ENCODE measurements at regions not wholly inside any gene's neighbourhood (a gene's known extent, or its start where the extent isn't known, plus 50 kb on each side); places are given as distances from the start of the nearest gene placed in this dataset.

DNA sequence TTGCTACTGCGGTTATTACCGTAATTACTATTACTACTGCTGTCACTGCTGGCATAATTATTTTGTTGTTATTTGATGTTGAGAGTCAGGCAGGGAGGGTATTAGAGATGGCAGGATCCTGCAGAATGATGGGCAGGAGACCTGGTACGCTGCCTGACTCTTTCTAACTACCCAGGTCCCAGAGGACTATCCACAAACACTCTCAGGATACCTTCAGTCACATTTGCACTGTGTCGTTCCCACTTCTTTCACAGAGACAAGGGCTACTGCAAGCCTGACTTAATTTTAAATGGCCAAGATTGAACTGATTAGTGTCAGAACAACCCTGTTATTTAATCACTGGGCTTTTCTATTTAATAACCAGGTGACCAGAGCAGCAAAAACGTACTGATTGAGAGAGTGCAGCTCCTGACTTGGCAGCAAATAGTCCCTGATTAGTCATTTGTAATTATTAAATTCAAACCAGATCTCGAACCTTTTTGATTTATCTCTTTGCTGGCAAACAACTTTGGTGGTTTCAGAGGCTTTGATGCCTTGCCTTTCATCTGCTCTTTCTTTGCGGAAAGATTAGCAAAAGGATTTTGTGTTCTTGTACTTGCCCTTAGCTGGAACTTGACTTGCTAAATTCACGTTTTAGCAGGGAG, 88.8 kb upstream of the ARHGEF3 start:
- Histone ChIP-seq H3K9me3 (no peaks in the 10 kb centered on the region), H3K36me3 (ENCODE audit: low read depth, missing control alignments) (no peaks in the 10 kb centered on the region), H3K4me1 (peaks cover 17% of the 10 kb centered on the region), H3K27me3 (no peaks in the 10 kb centered on the region), H3K4me3 (no peak overlapping the region), H3K27ac (no peak overlapping the region)
- DNase-seq: no peak
- intact Hi-C loops (cut with DNase I; ENCODE audit: low total_unique reads): no loop called here
- WGBS, 2 donors: 54 to 55% methylated on average over 8 of the region's 8 CpGs
- no peak for TF ChIP-seq POLR2A (IDR thresholded peaks at IDR 0.05)
- TF ChIP-seq, protein P1, sequence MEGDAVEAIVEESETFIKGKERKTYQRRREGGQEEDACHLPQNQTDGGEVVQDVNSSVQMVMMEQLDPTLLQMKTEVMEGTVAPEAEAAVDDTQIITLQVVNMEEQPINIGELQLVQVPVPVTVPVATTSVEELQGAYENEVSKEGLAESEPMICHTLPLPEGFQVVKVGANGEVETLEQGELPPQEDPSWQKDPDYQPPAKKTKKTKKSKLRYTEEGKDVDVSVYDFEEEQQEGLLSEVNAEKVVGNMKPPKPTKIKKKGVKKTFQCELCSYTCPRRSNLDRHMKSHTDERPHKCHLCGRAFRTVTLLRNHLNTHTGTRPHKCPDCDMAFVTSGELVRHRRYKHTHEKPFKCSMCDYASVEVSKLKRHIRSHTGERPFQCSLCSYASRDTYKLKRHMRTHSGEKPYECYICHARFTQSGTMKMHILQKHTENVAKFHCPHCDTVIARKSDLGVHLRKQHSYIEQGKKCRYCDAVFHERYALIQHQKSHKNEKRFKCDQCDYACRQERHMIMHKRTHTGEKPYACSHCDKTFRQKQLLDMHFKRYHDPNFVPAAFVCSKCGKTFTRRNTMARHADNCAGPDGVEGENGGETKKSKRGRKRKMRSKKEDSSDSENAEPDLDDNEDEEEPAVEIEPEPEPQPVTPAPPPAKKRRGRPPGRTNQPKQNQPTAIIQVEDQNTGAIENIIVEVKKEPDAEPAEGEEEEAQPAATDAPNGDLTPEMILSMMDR (IDR thresholded peaks at IDR 0.05): no peak

DNA sequence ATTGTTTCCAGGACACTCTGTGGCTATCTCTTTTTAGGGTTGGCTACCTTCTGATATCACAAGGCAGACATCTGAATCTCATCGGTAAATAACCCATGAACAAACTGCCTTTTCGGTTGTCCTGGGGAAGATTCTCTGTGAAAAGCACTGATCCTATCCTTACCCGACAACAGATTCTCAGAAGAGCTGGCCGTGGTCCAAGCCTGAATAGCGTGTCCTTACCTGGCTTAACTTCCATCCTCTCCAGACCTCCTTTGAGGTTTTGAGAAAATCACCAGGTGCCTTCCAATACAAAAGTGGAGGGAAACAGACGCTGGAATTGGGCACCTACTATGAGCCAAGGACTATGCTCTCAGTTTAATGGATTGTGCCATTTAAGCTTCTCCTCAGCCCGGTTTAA, 87.4 kb upstream of the ARHGEF3 start:
- peak; percentile 42 for DNase-seq
- H3K4me3 ChIP-seq: no peak overlapping the region
- no peaks in the 10 kb centered on the region for H3K27me3 ChIP-seq
- H3K9me3 ChIP-seq: no peaks in the 10 kb centered on the region
- H3K4me1 ChIP-seq: peaks cover 15% of the 10 kb centered on the region
- WGBS, 2 donors: 35 to 43% methylated on average over 7 of the region's 7 CpGs
- intact Hi-C loops (cut with DNase I; ENCODE audit: low total_unique reads): no loop called here
- peak overlapping the region in 1 of 2 donors; percentile 23 for H3K27ac ChIP-seq
- TF ChIP-seq POLR2A (IDR thresholded peaks at IDR 0.05): no peak
- TF ChIP-seq, protein P1 (IDR thresholded peaks at IDR 0.05): no peak
- no peaks in the 10 kb centered on the region for H3K36me3 ChIP-seq (ENCODE audit: low read depth, missing control alignments)

DNA sequence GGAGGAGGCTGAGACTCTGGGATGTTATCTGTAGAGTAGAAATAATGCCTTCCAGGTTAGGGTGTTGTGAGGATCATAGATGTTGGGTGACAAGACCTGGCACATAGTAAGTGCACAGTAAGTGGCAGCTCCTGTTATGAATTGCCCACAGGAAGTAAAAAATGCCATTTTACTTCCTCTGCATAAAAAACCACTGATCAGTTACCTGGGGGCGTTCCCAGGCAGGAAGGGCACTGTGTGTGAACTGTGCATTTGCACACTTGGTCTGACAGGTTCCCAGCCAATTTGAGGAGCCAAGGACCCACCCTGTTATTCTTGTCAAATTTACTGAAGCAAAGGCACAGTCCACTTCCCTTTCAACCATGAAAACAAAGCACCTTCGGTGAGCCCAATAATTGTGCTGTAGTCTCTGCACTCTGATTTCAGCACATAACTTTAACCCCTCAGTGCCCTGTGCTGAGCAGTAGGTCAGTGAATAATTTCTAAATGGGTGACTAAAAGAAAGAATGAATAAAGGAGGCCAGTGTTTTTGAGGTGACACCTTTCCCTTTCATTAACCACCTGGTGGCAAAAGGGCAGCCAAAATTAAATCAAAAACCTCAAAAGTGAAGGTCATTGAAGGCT, 85.8 kb upstream of the ARHGEF3 start:
- H3K36me3 ChIP-seq (ENCODE audit: low read depth, missing control alignments): no peaks in the 10 kb centered on the region
- no peak overlapping the region for H3K27ac ChIP-seq
- H3K9me3 ChIP-seq: no peaks in the 10 kb centered on the region
- TF ChIP-seq POLR2A (IDR thresholded peaks at IDR 0.05): no peak
- TF ChIP-seq, protein P1 (IDR thresholded peaks at IDR 0.05): no peak
- H3K27me3 ChIP-seq: no peaks in the 10 kb centered on the region
- WGBS, 2 donors: 54 to 68% methylated on average over 2 of the region's 2 CpGs
- DNase-seq: no peak
- H3K4me3 ChIP-seq: no peak overlapping the region
- intact Hi-C loops (cut with DNase I; ENCODE audit: low total_unique reads): no loop called here
- peaks cover 15% of the 10 kb centered on the region for H3K4me1 ChIP-seq

DNA sequence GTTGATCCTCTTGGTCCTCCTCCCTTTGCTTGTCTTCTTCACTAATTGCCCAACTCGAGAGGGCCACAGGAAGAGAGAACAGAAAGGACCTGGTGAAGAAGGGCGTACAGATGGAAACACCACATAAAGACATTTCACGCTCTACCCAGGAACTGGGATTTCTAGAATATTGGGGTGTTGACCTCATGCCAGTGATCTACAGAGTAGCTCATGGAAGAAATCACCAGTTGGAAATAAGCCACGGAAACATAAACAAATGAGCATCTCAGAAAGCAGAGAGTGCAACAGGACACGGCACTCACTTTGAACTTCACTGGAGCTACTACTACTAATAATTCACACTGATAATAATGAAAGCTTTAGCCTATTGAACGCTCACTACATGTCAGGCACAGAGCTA, 84.6 kb upstream of the ARHGEF3 start:
- TF ChIP-seq, protein P1 (IDR thresholded peaks at IDR 0.05): no peak
- no peak for TF ChIP-seq POLR2A (IDR thresholded peaks at IDR 0.05)
- 67 to 84% methylated on average over 6 of the region's 6 CpGs for WGBS, 2 donors

DNA sequence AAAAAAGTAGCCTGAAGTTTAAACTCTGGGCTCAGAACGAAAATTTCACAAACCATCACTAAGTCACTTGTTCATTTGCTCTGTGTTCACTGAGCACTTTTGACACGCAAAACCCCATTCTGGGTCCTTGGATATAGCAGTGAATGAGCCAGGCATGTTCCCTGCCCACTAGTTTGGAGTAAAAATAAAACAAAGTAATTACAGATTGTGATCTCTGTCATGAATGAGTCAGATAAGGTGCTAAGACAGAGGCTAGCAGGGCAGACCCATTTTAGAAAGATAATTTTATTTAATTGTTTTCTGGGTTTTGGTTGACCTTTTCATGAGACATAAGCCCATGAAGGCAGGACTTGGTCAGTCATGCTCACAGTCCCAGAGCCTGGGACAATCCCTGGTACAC, 84.1 kb upstream of the ARHGEF3 start:
- peaks cover 15% of the 10 kb centered on the region for H3K4me1 ChIP-seq
- 86 to 92% methylated on average over 2 of the region's 2 CpGs for WGBS, 2 donors
- no peak for DNase-seq
- TF ChIP-seq POLR2A (IDR thresholded peaks at IDR 0.05): no peak
- TF ChIP-seq, protein P1 (IDR thresholded peaks at IDR 0.05): no peak
- no peaks in the 10 kb centered on the region for H3K9me3 ChIP-seq
- H3K27ac ChIP-seq: no peak overlapping the region
- intact Hi-C loops (cut with DNase I; ENCODE audit: low total_unique reads): no loop called here
- no peaks in the 10 kb centered on the region for H3K36me3 ChIP-seq (ENCODE audit: low read depth, missing control alignments)
- H3K27me3 ChIP-seq: no peaks in the 10 kb centered on the region
- no peak overlapping the region for H3K4me3 ChIP-seq

More for the DNA sequence above, 84.6 kb upstream of the ARHGEF3 start:
- Histone ChIP-seq H3K27ac (no peak overlapping the region), H3K36me3 (ENCODE audit: low read depth, missing control alignments) (no peaks in the 10 kb centered on the region), H3K4me1 (peaks cover 15% of the 10 kb centered on the region), H3K9me3 (no peaks in the 10 kb centered on the region), H3K27me3 (no peaks in the 10 kb centered on the region), H3K4me3 (no peak overlapping the region)
- DNase-seq: no peak
- intact Hi-C loops (cut with DNase I; ENCODE audit: low total_unique reads): no loop called here
